ENCODE measurements at regions not wholly inside any gene's neighbourhood (a gene's known extent, or its start where the extent isn't known, plus 50 kb on each side); places are given as distances from the start of the nearest gene placed in this dataset.

DNA sequence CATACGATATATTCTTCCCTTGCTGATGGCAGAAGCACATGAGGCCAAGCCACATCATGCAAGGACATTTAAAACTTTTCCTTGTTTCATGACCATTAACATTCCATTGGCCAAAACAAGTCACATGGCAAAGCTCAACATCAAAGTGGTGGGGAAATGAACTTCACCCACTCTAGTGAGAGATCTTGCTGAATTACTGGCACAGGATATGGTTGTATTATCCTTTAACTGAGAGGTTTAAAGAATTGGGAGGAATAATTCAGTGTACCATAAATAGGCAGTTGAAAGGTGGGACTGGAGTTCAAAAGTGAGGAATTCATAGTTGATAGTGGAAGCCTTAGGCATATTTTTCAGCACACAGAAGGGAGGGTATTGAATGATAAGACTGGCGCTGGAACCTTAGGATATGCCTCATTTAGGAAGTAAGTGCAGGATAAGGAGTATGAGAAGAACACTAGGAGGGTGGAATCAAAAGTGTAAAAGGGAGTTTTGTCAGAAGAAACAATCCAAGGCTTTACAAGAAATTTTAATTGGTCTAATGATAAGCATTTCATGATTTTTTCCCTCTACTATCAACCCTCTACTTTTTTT, 398.8 kb downstream of the C12orf75 start:
- no peak for DNase-seq (ENCODE audit: extremely low read depth, low read depth)
- TF ChIP-seq, protein P1, sequence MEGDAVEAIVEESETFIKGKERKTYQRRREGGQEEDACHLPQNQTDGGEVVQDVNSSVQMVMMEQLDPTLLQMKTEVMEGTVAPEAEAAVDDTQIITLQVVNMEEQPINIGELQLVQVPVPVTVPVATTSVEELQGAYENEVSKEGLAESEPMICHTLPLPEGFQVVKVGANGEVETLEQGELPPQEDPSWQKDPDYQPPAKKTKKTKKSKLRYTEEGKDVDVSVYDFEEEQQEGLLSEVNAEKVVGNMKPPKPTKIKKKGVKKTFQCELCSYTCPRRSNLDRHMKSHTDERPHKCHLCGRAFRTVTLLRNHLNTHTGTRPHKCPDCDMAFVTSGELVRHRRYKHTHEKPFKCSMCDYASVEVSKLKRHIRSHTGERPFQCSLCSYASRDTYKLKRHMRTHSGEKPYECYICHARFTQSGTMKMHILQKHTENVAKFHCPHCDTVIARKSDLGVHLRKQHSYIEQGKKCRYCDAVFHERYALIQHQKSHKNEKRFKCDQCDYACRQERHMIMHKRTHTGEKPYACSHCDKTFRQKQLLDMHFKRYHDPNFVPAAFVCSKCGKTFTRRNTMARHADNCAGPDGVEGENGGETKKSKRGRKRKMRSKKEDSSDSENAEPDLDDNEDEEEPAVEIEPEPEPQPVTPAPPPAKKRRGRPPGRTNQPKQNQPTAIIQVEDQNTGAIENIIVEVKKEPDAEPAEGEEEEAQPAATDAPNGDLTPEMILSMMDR (IDR thresholded peaks at IDR 0.05; ENCODE audit: low read depth, low read length): no peak

DNA sequence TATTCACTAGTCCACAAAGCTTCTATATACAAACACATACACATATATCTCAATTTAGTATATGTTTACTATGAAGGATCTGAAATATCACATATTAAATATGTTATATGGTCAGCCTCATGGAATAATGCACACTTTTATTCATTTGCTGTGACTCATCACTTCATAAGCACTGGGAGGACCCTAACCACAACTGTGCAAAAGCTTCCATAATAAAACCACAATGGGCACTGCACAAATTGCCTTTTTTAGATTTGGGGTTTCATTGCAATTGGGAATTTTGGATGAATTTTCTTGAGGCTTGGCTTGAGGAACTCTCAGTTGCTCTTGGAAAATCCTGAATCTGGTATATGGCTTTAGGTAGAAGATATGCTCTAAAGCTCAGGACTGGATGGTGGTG, 399.4 kb downstream of the C12orf75 start:
- TF ChIP-seq, protein P1 (IDR thresholded peaks at IDR 0.05; ENCODE audit: low read depth, low read length): no peak
- DNase-seq (ENCODE audit: extremely low read depth, low read depth): no peak

DNA sequence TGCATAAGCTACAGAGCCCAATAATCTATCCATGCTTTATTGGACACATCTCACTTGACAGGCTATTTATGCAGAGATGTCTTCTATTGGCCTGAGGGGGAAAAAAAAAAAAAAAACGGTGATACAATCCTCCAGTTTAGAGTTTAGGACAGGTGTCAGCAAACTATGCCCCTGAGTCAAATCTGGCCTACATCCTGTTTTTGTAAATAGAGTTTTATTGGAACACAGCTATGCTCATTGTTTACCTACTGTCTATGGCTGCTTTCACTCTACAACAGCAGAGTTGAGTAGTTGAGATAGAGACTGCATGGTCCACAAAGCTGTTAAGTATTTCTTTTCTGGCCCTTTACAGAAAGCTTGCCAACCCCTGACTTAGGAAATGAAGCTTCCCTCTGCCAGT, 403.1 kb downstream of the C12orf75 start:
- TF ChIP-seq, protein P1 (IDR thresholded peaks at IDR 0.05; ENCODE audit: low read depth, low read length): no peak
- DNase-seq (ENCODE audit: extremely low read depth, low read depth): no peak

GRCh38 chr12:105736498-105736897, 402.3 kb downstream of the NUAK1 start:
- TF ChIP-seq, protein P1 (IDR thresholded peaks at IDR 0.05; ENCODE audit: low read depth, low read length): no peak
- DNase-seq (ENCODE audit: extremely low read depth, low read depth): no peak

- DNase-seq (ENCODE audit: extremely low read depth, low read depth): no peak
- TF ChIP-seq, protein P1 (IDR thresholded peaks at IDR 0.05; ENCODE audit: low read depth, low read length): no peak
Observed at GRCh38 chr12:105738051-105738450, 400.7 kb downstream of the NUAK1 start.

- TF ChIP-seq, protein P1 (IDR thresholded peaks at IDR 0.05; ENCODE audit: low read depth, low read length): no peak
- DNase-seq (ENCODE audit: extremely low read depth, low read depth): no peak
Observed at GRCh38 chr12:105740369-105740768, 398.4 kb downstream of the NUAK1 start.

- no peak for DNase-seq (ENCODE audit: extremely low read depth, low read depth)
Observed at GRCh38 chr12:105740970-105741725, 397.6 kb downstream of the NUAK1 start.

More at GRCh38 chr12:105740970-105741725, 397.6 kb downstream of the NUAK1 start:
- TF ChIP-seq, protein P1 (IDR thresholded peaks at IDR 0.05; ENCODE audit: low read depth, low read length): no peak

Data from AG09319 (cell line).